Fibroblast of gingiva (primary cell): ENCODE measurements at regions not wholly inside any gene's neighbourhood (a gene's known extent, or its start where the extent isn't known, plus 50 kb on each side); places are given as distances from the start of the nearest gene placed in this dataset.
"Not testable (repeated sequence)": the region's sequence is repeated elsewhere in the genome, so short reads cannot be mapped to it uniquely, and the experiment has no call there.

ENCODE experiments used
- DNase-seq: peaks from one replicate; pipeline ENCODE4 v3.0.0-alpha.2; 2011; ENCODE audit warnings: low read depth

- no peak for DNase-seq
Measured at GRCh38 chr5:32842813-32843530, 131.9 kb downstream of the NPR3 start.

DNA sequence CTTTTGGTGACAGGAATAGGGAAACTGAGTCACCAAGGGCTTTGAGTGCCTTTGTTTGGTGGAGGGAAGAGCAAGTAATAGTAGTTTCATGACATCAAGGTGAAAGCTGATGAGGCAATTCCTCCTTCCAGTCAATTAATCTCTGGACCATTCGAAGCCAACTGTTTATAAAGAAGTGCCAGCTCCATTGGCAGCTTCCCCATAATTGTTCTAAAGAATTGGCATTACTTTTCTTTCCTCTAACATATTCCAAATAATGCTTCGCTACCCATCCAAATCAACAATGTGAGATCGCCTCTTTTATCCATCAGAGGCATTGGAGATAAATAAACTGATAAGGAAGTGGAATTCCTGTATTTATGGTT, 132.4 kb downstream of the NPR3 start:
- DNase-seq: no peak

- no peak for DNase-seq
Measured at GRCh38 chr5:32845171-32845570, 134.1 kb downstream of the NPR3 start.

DNA sequence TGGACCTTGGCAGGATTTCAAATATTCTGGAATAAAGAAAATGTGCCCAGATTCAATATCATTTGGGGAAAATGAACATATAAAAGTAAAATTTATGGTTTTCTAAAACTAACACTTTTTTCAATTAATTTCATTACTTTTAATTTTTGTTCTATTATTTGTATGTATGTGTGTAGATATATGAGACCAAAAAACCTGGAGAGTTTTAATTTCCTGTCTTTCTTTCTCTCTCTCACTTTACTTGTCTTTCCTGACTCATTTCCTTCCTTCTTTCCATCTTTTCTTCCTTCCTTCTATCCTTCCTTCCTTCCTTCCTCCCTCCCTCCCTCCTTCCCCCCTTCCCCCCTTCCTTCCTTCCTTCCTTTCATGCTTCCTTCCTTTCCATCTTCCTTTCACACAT, 137.0 kb downstream of the NPR3 start:
- DNase-seq: no peak

- peak; percentile 77 for DNase-seq
Measured at GRCh38 chr5:32848681-32849080, 137.6 kb downstream of the NPR3 start.

GRCh38 chr5:32850817-32851496, 139.8 kb downstream of the NPR3 start:
- no peak for DNase-seq

GRCh38 chr5:32851559-32852173, 140.5 kb downstream of the NPR3 start:
- no peak for DNase-seq

DNA sequence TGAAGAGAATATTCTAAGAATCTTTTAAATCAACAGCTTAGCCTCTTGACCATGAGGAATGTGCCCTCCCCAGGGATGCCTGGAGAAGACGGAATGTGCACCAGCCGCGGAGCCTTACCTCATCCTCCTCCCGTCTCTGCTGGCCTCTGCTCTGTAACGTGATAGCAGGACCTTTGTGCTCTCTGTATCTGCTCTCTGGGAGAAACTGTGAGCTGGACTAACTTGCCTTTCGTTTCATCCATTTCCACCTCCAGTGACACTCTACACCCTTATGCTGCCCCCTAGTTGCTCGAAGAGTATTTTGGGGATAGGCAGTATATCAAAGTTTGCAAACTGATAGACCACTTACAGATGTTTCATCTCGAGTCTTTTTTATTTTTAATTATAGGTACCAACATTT, 141.4 kb downstream of the NPR3 start:
- DNase-seq: peak; percentile 97

GRCh38 chr5:32852976-32853375, 141.9 kb downstream of the NPR3 start:
- DNase-seq: no peak

DNA sequence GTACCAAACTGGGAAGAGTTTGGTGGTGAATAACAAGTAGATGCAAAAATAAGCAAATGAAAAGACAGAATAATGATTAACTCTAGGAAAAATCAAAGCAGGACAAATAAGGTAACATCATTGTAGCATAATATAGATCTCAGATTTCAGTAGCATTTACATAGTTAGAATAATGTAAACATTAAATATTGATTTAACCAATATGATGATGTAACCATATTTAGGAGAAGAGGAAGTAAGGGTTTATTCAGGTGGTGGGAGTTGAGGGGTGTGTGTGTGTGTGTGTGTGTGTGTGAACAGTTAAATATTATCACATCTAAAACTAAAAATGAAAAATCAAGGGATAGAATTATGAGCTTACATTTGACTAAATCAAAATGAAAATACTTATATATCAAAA, 143.4 kb downstream of the NPR3 start:
- no peak for DNase-seq

- peak; percentile 30 for DNase-seq
Measured at GRCh38 chr5:32859211-32859641, 148.1 kb downstream of the NPR3 start.

GRCh38 chr5:32865475-32865874, 154.4 kb downstream of the NPR3 start:
- peak; percentile 49 for DNase-seq

- DNase-seq: peak; percentile 67
Measured at GRCh38 chr5:32866138-32866537, 155.0 kb downstream of the NPR3 start.

DNA sequence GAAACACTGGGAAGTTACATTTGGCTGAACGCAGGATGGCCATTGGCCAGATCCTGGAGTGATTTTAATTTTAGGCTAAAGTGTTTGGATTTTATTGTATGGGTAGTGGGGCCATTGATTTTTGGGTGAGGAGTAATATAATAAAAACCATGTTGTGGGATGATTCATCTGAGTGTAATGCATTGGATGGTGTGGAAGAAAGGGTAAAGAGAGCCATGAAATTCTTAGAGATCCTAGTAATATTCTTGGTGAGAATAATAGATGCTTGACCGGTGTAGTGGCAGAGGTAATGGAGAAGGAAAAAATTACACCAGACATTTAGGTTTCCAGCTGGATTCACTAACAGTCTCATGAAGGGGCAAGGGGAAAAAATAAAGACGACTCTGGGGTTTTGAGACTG, 158.1 kb downstream of the NPR3 start:
- peak; percentile 13 for DNase-seq

GRCh38 chr5:32876791-32877190, 165.7 kb downstream of the NPR3 start:
- DNase-seq: no peak

DNA sequence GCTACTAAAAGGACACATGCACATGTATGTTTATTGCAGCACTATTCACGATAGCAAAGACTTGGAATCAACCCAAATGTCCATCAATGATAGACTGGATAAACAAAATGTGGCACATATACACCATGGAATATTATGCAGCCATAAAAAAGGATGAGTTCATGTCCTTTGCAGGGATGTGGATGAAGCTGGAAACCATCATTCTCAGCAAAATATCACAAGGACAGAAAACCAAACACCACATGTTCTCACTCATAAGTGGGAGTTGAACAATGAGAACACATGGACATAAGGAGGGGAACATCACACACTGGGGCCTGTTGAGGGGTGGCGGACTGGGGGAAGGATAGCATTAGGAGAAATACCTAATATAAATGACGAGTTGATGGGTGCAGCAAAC, 168.2 kb downstream of the NPR3 start:
- DNase-seq: not testable (repeated sequence)

DNA sequence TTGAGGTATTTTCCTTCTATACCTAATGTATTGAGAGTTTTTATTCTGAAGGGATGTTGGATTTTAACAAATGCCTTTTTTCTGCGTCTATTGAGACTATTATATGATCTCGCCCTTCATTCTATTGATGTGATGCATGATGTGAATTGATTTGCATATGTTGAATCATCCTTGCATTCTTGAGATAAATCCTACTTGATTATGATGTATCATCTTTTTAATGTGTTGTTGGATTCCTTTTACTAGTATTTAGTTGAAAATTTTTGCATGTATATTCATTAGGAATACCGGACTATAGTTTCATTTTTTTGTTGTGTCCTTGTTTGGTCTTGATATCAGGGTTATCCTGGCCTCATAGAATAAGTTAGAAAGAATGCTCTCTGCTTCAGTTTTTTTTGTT, 169.7 kb downstream of the NPR3 start:
- DNase-seq: no peak

DNA sequence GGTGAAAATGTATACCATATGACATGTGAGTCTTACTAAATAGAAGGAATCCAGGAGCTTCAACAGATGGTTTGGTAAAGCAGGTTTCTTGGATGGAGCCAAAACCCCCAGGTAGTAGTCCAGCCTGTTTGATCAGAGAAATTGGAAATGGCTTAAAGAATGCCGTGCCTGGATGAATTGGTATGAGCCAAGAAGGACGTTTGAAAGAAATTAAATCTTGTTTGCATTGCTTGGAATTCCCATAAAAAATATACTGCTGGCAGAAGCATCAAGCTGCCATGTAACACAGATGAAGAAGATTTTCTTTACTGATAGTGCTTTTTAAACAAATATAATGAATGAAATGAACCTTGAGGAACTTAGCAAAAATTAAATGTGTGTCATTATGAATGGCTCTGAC, 176.3 kb downstream of the NPR3 start:
- DNase-seq: no peak

DNA sequence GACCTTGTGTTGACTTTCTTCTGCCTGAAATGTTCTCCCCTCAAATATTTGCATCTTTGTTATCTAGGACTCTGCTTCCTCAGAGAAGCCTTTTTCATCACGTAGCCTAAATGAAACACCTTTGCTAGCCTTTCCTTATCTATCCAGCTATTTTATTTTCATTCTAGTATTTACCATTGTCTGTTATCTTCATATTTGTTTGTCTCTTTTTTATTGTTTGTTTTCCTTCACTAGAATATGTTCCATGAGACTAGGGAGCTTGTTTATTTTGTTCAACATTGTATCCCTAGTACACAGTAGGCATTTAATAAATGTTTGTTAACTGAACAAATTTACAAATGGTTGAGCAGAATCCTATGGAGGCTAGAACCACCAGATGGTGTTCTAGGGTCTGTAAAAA, 178.0 kb downstream of the NPR3 start:
- DNase-seq: no peak

DNA sequence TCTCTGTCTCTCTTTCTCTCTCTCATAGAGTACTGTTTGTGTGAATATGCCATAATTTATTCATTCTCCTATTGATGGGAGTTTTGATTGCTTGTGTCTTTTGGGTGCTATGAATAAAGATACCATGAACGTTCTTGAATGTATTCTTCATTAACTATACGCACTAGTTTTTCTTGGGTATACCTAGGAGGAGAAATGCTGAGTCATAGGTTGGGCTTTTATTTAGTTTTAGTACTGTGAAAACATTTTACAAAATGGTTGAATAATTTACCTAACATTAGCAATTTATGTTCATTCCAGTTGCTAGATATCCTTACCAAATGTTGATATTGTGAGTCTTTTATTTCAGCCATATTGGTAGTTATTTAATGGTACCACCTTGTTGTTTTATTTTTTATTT, 192.5 kb downstream of the NPR3 start:
- no peak for DNase-seq

DNA sequence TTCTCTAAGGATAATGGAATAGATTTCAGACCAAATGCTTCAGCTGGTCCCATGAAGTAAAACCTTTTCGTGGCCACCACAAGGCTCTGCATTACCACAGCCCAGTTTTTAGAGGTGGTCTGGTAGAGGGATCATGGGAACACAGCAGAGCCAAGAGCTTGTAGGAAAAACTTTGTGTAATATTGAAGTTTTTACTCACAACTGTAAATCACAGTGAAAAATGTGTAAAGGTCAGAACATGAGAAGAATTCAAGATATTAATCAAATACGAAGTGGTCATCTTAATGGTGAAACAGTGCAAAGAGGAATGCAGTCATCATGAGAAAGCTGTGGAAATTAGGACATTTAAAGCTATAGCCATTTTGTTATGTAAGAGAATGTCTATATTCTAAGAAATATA, 197.5 kb downstream of the NPR3 start:
- DNase-seq: no peak

DNA sequence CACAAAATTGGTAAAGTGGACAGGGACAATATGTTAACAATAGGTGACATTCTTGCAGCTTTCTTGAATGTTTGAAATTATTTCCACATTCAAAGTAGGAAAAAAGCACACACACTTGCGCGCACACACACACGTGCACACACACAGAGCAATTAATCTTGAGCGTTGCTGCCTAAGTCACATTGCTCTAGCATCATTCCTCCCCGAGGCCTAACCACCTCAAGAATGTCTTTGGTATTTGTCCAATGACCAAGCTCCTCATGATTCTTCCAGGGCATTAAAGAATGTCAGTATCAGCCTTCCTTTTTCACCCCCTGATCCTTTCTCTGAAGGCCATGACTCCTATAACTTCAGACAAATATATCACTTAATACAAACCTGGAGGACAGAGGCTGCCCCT, 198.1 kb downstream of the NPR3 start:
- peak; percentile 50 for DNase-seq

DNA sequence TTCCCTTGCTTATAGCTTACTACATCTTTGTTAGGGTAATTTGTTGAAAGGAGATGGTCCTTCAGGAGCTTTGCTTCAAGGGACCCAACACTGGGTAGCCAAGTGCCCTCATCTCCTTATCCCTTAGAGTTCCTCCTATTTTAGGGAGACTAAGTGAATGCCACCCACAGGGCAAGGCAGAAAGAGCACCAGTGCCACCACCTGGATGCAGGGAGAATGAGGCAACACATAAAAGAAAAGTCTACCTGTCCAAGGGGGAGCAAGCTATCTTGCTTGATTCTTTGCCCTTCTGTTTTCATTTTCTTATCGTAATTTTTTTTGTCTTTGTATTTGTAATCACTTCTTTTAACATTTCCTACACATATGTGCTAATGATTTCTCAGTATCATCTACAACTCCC, 205.5 kb downstream of the NPR3 start:
- peak; percentile 56 for DNase-seq

- DNase-seq: no peak
Measured at GRCh38 chr5:32928761-32929160, 217.6 kb downstream of the NPR3 start.
